ENCODE measurements at regions not wholly inside any gene's neighbourhood (a gene's known extent, or its start where the extent isn't known, plus 50 kb on each side); places are given as distances from the start of the nearest gene placed in this dataset.

DNA sequence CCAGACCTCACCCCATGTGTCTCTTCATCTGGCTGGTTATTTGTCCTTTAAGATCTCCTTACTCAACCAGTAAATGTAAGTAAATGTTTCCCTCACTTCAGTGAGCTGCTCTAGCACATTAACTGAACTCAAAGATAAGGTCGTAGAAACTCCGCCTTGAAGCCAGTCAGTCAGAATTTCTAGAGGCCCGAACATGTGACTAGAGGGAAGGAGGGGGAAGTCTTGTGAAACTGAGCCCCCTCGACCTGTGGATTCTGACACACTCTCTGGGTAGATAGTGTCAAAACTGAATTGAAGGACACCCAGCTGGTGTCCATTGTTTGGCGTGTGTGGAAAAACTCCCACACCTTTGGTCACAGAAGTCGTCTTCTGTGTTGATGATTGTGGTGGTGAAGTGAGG lies 933.9 kb downstream of the ADGRL3 start (continued):
- no peak for TF ChIP-seq POLR2AphosphoS5 (IDR thresholded peaks at IDR 0.05; ENCODE audit: low read depth)
- TF ChIP-seq ZNF114 (CRISPR knock-in tag; IDR thresholded peaks at IDR 0.05) = no peak
- TF ChIP-seq, protein P1, sequence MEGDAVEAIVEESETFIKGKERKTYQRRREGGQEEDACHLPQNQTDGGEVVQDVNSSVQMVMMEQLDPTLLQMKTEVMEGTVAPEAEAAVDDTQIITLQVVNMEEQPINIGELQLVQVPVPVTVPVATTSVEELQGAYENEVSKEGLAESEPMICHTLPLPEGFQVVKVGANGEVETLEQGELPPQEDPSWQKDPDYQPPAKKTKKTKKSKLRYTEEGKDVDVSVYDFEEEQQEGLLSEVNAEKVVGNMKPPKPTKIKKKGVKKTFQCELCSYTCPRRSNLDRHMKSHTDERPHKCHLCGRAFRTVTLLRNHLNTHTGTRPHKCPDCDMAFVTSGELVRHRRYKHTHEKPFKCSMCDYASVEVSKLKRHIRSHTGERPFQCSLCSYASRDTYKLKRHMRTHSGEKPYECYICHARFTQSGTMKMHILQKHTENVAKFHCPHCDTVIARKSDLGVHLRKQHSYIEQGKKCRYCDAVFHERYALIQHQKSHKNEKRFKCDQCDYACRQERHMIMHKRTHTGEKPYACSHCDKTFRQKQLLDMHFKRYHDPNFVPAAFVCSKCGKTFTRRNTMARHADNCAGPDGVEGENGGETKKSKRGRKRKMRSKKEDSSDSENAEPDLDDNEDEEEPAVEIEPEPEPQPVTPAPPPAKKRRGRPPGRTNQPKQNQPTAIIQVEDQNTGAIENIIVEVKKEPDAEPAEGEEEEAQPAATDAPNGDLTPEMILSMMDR (conservative IDR thresholded peaks at IDR 0.05; ENCODE audit: low read depth in 2 of 2) = no peak
- no peak for TF ChIP-seq CREB1 (CRISPR knock-in tag; IDR thresholded peaks at IDR 0.05; ENCODE audit: low read depth)
- TF ChIP-seq, protein P2, sequence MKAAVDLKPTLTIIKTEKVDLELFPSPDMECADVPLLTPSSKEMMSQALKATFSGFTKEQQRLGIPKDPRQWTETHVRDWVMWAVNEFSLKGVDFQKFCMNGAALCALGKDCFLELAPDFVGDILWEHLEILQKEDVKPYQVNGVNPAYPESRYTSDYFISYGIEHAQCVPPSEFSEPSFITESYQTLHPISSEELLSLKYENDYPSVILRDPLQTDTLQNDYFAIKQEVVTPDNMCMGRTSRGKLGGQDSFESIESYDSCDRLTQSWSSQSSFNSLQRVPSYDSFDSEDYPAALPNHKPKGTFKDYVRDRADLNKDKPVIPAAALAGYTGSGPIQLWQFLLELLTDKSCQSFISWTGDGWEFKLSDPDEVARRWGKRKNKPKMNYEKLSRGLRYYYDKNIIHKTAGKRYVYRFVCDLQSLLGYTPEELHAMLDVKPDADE (IDR thresholded peaks at IDR 0.05) = no peak

DNA sequence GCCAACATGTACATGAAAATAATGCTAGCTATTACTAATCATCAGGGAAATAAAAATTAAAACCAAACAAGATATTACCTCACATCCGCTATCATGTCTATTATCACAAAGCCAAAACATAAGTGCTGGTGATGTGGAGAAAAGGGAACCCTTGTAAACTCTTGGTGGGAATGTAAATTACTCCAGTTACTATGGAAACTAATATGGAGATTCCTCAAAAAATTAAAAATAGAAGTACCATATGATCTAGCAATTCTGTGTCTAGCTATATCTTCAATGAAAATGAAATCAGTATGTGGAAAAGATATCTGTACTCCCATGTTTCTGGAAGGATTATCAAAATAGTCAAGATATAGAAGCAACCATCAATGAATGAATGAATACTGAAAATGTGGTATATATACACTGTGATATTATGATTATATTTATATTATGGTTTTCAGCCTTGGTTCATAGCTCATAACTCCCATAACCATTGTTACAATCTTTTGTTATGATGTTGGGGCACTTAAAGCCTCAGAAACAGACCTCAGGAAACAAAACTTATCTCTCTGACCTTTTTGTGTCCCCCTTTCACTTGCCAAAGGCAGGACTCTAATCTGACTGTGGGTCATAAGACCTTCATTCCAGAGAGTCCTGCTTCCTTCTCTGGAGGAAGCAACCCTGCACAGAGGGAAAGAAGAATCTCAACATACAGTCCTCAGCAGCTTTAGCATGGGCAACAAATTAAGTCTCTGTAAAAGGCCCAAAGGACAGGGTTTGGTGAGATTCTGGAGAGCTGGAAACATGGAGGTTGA lies 933.2 kb downstream of the ADGRL3 start:
- DNase-seq (ENCODE audit: low spot score) = no peak
- peaks cover 2% of the 10 kb centered on the region for H3K27me3 Mint-ChIP-seq (ENCODE audit: insufficient read depth, low read depth, poor library complexity)
- Histone ChIP-seq H4K20me1 (replicated peaks; ENCODE audit: insufficient read depth) (no peaks in the 10 kb centered on the region), H3K4me3 (no peak overlapping the region), H3K27me3 (ENCODE audit: insufficient read depth) (no peaks in the 10 kb centered on the region), H3K4me2 (no peak overlapping the region), H2AFZ (no peak overlapping the region), H3K27ac (ENCODE audit: low read depth) (no peak overlapping the region), H3K4me1 (ENCODE audit: insufficient read depth) (peaks cover 33% of the 10 kb centered on the region), H3K9me2 (ENCODE audit: insufficient read depth) (no peaks in the 10 kb centered on the region), H3K79me2 (replicated peaks; ENCODE audit: insufficient read depth) (no peaks in the 10 kb centered on the region), H3F3A (replicated peaks; ENCODE audit: low read depth) (no peaks in the 10 kb centered on the region), H3K36me3 (ENCODE audit: insufficient read depth) (no peaks in the 10 kb centered on the region)
- H3K27ac Mint-ChIP-seq = no peak overlapping the region
- no peak for TF ChIP-seq JUNB (IDR thresholded peaks at IDR 0.05; ENCODE audit: unreplicated experiment)
- no peak for TF ChIP-seq NANOG (IDR thresholded peaks at IDR 0.05; ENCODE audit: borderline replicate concordance)
- TF ChIP-seq ZNF331 (CRISPR knock-in tag; IDR thresholded peaks at IDR 0.05; ENCODE audit: low read depth) = no peak
- TF ChIP-seq REST (IDR thresholded peaks at IDR 0.05; ENCODE audit: unreplicated experiment) = no peak
- no peak for TF ChIP-seq POLR2AphosphoS5 (IDR thresholded peaks at IDR 0.05; ENCODE audit: low read depth)
- TF ChIP-seq ZNF114 (CRISPR knock-in tag; IDR thresholded peaks at IDR 0.05) = no peak
- TF ChIP-seq EZH2 (IDR thresholded peaks at IDR 0.05; ENCODE audit: low read depth, unreplicated experiment) = no peak
- peaks cover 19% of the 10 kb centered on the region for H3K36me3 Mint-ChIP-seq (ENCODE audit: low read depth)
- H3K4me1 Mint-ChIP-seq = peaks cover 36% of the 10 kb centered on the region
- ATAC-seq = no peak
- H3K4me3 Mint-ChIP-seq = no peak overlapping the region
- H3K9me3 Mint-ChIP-seq = peaks cover 11% of the 10 kb centered on the region; the same call in 2 of the 3 replicates
